ENCODE measurements at regions not wholly inside any gene's neighbourhood (a gene's known extent, or its start where the extent isn't known, plus 50 kb on each side); places are given as distances from the start of the nearest gene placed in this dataset.

GRCh38 chr12:59096246-59096645 lies 175.9 kb upstream of the LRIG3 start:
- no peak overlapping the region for H3K4me3 ChIP-seq (ENCODE audit: low read length)
- no peaks in the 10 kb centered on the region for H3K27me3 ChIP-seq (ENCODE audit: control insufficient read depth, low read length)
- H3K4me1 ChIP-seq (ENCODE audit: control insufficient read depth, low read length) = no peaks in the 10 kb centered on the region
- H4K20me1 ChIP-seq (ENCODE audit: control insufficient read depth, insufficient read depth, low read depth, low read length) = no peaks in the 10 kb centered on the region
- no peaks in the 10 kb centered on the region for H3K9me2 ChIP-seq (replicated peaks; ENCODE audit: control insufficient read depth, low read length)
- H3K36me3 ChIP-seq (ENCODE audit: control insufficient read depth, low read length) = no peaks in the 10 kb centered on the region
- no peak overlapping the region for H3K27ac ChIP-seq (ENCODE audit: low read depth, low read length)
- H3K79me2 ChIP-seq (ENCODE audit: control insufficient read depth, low read length) = no peaks in the 10 kb centered on the region
- no peaks in the 10 kb centered on the region for H3F3A ChIP-seq (ENCODE audit: control insufficient read depth, insufficient read depth)
- no peak overlapping the region for H3K4me2 ChIP-seq (ENCODE audit: low read length)
- TF ChIP-seq CTCF (IDR thresholded peaks at IDR 0.05; ENCODE audit: low read depth, low read length, poor library complexity, severe bottlenecking) (no peak), EZH2phosphoT487 (IDR thresholded peaks at IDR 0.05; ENCODE audit: borderline replicate concordance, low read length) (no peak)
- H3K9me3 ChIP-seq (ENCODE audit: control insufficient read depth, insufficient read depth, low read length) = no peaks in the 10 kb centered on the region

GRCh38 chr12:59093073-59093772 lies 172.9 kb upstream of the LRIG3 start:
- Histone ChIP-seq H3K4me2 (ENCODE audit: low read length) (no peak overlapping the region), H3K4me3 (ENCODE audit: low read length) (no peak overlapping the region), H3K36me3 (ENCODE audit: control insufficient read depth, low read length) (no peaks in the 10 kb centered on the region), H3K9me2 (replicated peaks; ENCODE audit: control insufficient read depth, low read length) (no peaks in the 10 kb centered on the region), H3F3A (ENCODE audit: control insufficient read depth, insufficient read depth) (no peaks in the 10 kb centered on the region), H3K9me3 (ENCODE audit: control insufficient read depth, insufficient read depth, low read length) (no peaks in the 10 kb centered on the region), H3K4me1 (ENCODE audit: control insufficient read depth, low read length) (no peaks in the 10 kb centered on the region), H3K27ac (ENCODE audit: low read depth, low read length) (no peak overlapping the region), H4K20me1 (ENCODE audit: control insufficient read depth, insufficient read depth, low read depth, low read length) (no peaks in the 10 kb centered on the region), H3K79me2 (ENCODE audit: control insufficient read depth, low read length) (no peaks in the 10 kb centered on the region), H3K27me3 (ENCODE audit: control insufficient read depth, low read length) (no peaks in the 10 kb centered on the region)
- no peak for TF ChIP-seq CTCF (IDR thresholded peaks at IDR 0.05; ENCODE audit: low read depth, low read length, poor library complexity, severe bottlenecking)

GRCh38 chr12:59088673-59089072 lies 168.4 kb upstream of the LRIG3 start:
- Histone ChIP-seq H3K9me2 (replicated peaks; ENCODE audit: control insufficient read depth, low read length) (no peaks in the 10 kb centered on the region), H3K36me3 (ENCODE audit: control insufficient read depth, low read length) (no peaks in the 10 kb centered on the region)

More at GRCh38 chr12:59088673-59089072, 168.4 kb upstream of the LRIG3 start:
- Histone ChIP-seq H3K4me2 (ENCODE audit: low read length) (no peak overlapping the region), H3K79me2 (ENCODE audit: control insufficient read depth, low read length) (no peaks in the 10 kb centered on the region), H3K27me3 (ENCODE audit: control insufficient read depth, low read length) (no peaks in the 10 kb centered on the region), H3K27ac (ENCODE audit: low read depth, low read length) (no peak overlapping the region), H3F3A (ENCODE audit: control insufficient read depth, insufficient read depth) (no peaks in the 10 kb centered on the region), H3K4me1 (ENCODE audit: control insufficient read depth, low read length) (no peaks in the 10 kb centered on the region), H3K4me3 (ENCODE audit: low read length) (no peak overlapping the region), H4K20me1 (ENCODE audit: control insufficient read depth, insufficient read depth, low read depth, low read length) (no peaks in the 10 kb centered on the region), H3K9me3 (ENCODE audit: control insufficient read depth, insufficient read depth, low read length) (no peaks in the 10 kb centered on the region)
- TF ChIP-seq EZH2phosphoT487 (IDR thresholded peaks at IDR 0.05; ENCODE audit: borderline replicate concordance, low read length) (no peak), CTCF (IDR thresholded peaks at IDR 0.05; ENCODE audit: low read depth, low read length, poor library complexity, severe bottlenecking) (no peak)
